H1 (cell line): ENCODE measurements at regions not wholly inside any gene's neighbourhood (a gene's known extent, or its start where the extent isn't known, plus 50 kb on each side); places are given as distances from the start of the nearest gene placed in this dataset.
A peak's percentile ranks its signal among the peaks of the same experiment; 100 is the strongest.

Experiments
- CTCF ChIA-PET: fragments of 300-600 bp; sonication (Branson Sonifier 250); formaldehyde crosslinking; loops from one replicate; lab custom pipeline; 2021; ENCODE audit not compliant: partially characterized antibody; lab: Charles Lee
- POLR2A ChIA-PET: fragments of 300-600 bp; sonication (Branson Sonifier 250); formaldehyde crosslinking; loops from one replicate; lab custom pipeline; 2021; ENCODE audit warnings: inconsistent platforms; ENCODE audit not compliant: partially characterized antibody; lab: Charles Lee
- DNase-seq, 2 experiments: peaks; one replicate each; pipeline versions ENCODE4 v3.0.0 to v3.0.0-alpha.2; 2010 to 2022; ENCODE audit warnings: low spot score in 2 of 2, low read depth in 1 of 2, mixed read lengths in 1 of 2
- FAIRE-seq: peaks from 2 replicates; lab custom pipeline; 2011; peaks lifted over from hg19 to GRCh38; lab: Jason Lieb, UNC
- H2AFZ ChIP-seq: 2 replicates; pipeline ENCODE4 v1.8.1; 2012; ENCODE audit warnings: low read length, inconsistent platforms
- H2AK5ac ChIP-seq: 2 replicates; pipeline ENCODE4 v1.6.1; 2013; ENCODE audit warnings: low read depth, low read length
- H2BK120ac ChIP-seq: replicated peaks from 2 replicates; pipeline ENCODE3; 2013; ENCODE audit warnings: low read depth, low read length, inconsistent platforms
- H2BK12ac ChIP-seq: 2 replicates; pipeline ENCODE4 v1.6.1; 2013; ENCODE audit warnings: low read depth, low read length
- H2BK15ac ChIP-seq: 2 replicates; pipeline ENCODE4 v1.6.1; 2013; ENCODE audit warnings: low read length
- H2BK20ac ChIP-seq: 2 replicates; pipeline ENCODE4 v1.6.1; 2013; ENCODE audit warnings: low read length
- H2BK5ac ChIP-seq: 2 replicates; pipeline ENCODE4 v1.6.1; 2013; ENCODE audit warnings: low read depth, low read length
- H3K14ac ChIP-seq: 2 replicates; pipeline ENCODE4 v1.6.1; 2013; ENCODE audit warnings: inconsistent platforms; ENCODE audit not compliant: insufficient read length
- H3K18ac ChIP-seq: 2 replicates; pipeline ENCODE4 v1.6.1; 2013; ENCODE audit warnings: low read length; ENCODE audit errors: extremely low read depth
- H3K23ac ChIP-seq: 2 replicates; pipeline ENCODE4 v1.6.1; 2013; ENCODE audit warnings: inconsistent platforms; ENCODE audit not compliant: insufficient read length
- H3K23me2 ChIP-seq: 2 replicates; pipeline ENCODE4 v1.6.1; 2013; ENCODE audit warnings: low read depth, low read length
- H3K27ac ChIP-seq: 2 replicates; pipeline ENCODE4 v1.6.1; 2011; ENCODE audit warnings: low read depth, low read length, inconsistent platforms
- H3K27me3 ChIP-seq, 4 experiments: replicated peaks in 1 of 4; 1 replicate in 1 of 4; 2 replicates in 3 of 4; pipeline versions ENCODE4 v1.6.1 to v1.8.1; 2011 to 2013; ENCODE audit warnings: low read length in 3 of 4, mild to moderate bottlenecking in 3 of 4, inconsistent platforms in 2 of 4, mixed read lengths in 2 of 4, moderate library complexity in 1 of 4; ENCODE audit not compliant: control insufficient read depth in 3 of 4, insufficient read depth in 3 of 4; ENCODE audit errors: extremely low read depth in 1 of 4
- H3K36me3 ChIP-seq, 4 experiments: 2 replicates each; pipeline versions ENCODE4 v1.6.1 to v1.8.1; 2011 to 2013; ENCODE audit warnings: mild to moderate bottlenecking in 4 of 4, low read length in 3 of 4, moderate library complexity in 2 of 4, control low read depth in 1 of 4, inconsistent platforms in 1 of 4; ENCODE audit not compliant: insufficient read depth in 4 of 4, control insufficient read depth in 2 of 4
- H3K4ac ChIP-seq: replicated peaks from 2 replicates; pipeline ENCODE3; 2013; ENCODE audit warnings: low read length, low read depth, mixed read lengths, inconsistent platforms; ENCODE audit not compliant: insufficient read length
- H3K4me1 ChIP-seq, 4 experiments: replicated peaks in 1 of 4; 1 replicate in 1 of 4; 2 replicates in 3 of 4; pipeline versions ENCODE4 v1.6.1 to v1.8.1; 2011 to 2013; ENCODE audit warnings: low read length in 3 of 4, inconsistent platforms in 2 of 4, mixed read lengths in 1 of 4; ENCODE audit not compliant: insufficient read depth in 4 of 4, control insufficient read depth in 3 of 4
- H3K4me2 ChIP-seq, 2 experiments: 2 replicates each; pipeline versions ENCODE4 v1.6.1 to v1.8.1; 2011 to 2013; ENCODE audit warnings: low read depth in 2 of 2, low read length in 2 of 2, control low read depth in 1 of 2, inconsistent platforms in 1 of 2, mild to moderate bottlenecking in 1 of 2; ENCODE audit not compliant: insufficient read depth in 1 of 2
- H3K4me3 ChIP-seq, 4 experiments: fragments of 200-600, 300-600 bp in 1 of 4; sonication (generic), shearing (Covaris generic), sonication (Bioruptor Twin) in 1 of 4; 2 replicates each; pipeline versions ENCODE4 v1.5.1 to v1.8.1; 2011 to 2016; ENCODE audit warnings: low read length in 4 of 4, low read depth in 3 of 4, control low read depth in 2 of 4, inconsistent platforms in 2 of 4, mild to moderate bottlenecking in 2 of 4, mixed read lengths in 1 of 4, moderate library complexity in 1 of 4; ENCODE audit not compliant: insufficient read depth in 2 of 4; ENCODE audit errors: extremely low read depth in 1 of 4
- H3K56ac ChIP-seq: replicated peaks from 2 replicates; pipeline ENCODE3; 2013; ENCODE audit warnings: low read depth, mild to moderate bottlenecking, mixed read lengths, low read length, inconsistent platforms; ENCODE audit not compliant: insufficient read length
- H3K79me1 ChIP-seq: 2 replicates; pipeline ENCODE4 v1.6.1; 2013; ENCODE audit warnings: low read depth, low read length, control low read depth
- H3K79me2 ChIP-seq, 2 experiments: 2 replicates each; pipeline versions ENCODE4 v1.6.1 to v1.8.1; 2012 to 2013; ENCODE audit warnings: low read length in 2 of 2, mild to moderate bottlenecking in 2 of 2, inconsistent platforms in 1 of 2; ENCODE audit not compliant: insufficient read depth in 2 of 2, control insufficient read depth in 1 of 2
- H3K9ac ChIP-seq, 4 experiments: replicated peaks in 1 of 4; 1 replicate in 1 of 4; 2 replicates in 3 of 4; pipeline versions ENCODE4 v1.6.1 to v1.8.1; 2011 to 2013; ENCODE audit warnings: low read depth in 3 of 4, low read length in 3 of 4, control low read depth in 2 of 4, mild to moderate bottlenecking in 2 of 4, moderate library complexity in 2 of 4, inconsistent platforms in 1 of 4; ENCODE audit errors: extremely low read depth in 1 of 4
- H3K9me3 ChIP-seq, 2 experiments: 2 replicates each; pipeline versions ENCODE4 v1.6.1 to v1.8.1; 2012 to 2013; ENCODE audit warnings: mild to moderate bottlenecking in 2 of 2, moderate library complexity in 2 of 2, control low read depth in 1 of 2, inconsistent platforms in 1 of 2, low read depth in 1 of 2, low read length in 1 of 2, mixed read lengths in 1 of 2; ENCODE audit not compliant: insufficient read depth in 2 of 2
- H4K20me1 ChIP-seq, 2 experiments: replicated peaks in 1 of 2; 2 replicates each; pipeline versions ENCODE3 to v1.8.1; 2011 to 2013; ENCODE audit warnings: inconsistent platforms in 2 of 2, low read length in 2 of 2, mild to moderate bottlenecking in 1 of 2; ENCODE audit not compliant: insufficient read depth in 2 of 2, control insufficient read depth in 1 of 2
- H4K5ac ChIP-seq: 2 replicates; pipeline ENCODE4 v1.6.1; 2013; ENCODE audit warnings: low read length, low read depth, mixed read lengths, inconsistent platforms; ENCODE audit not compliant: insufficient read length
- H4K8ac ChIP-seq: 2 replicates; pipeline ENCODE4 v1.8.0; 2013; ENCODE audit warnings: mild to moderate bottlenecking, moderate library complexity, low read length, inconsistent platforms; ENCODE audit not compliant: insufficient read depth; ENCODE audit errors: extremely low read depth
- H4K91ac ChIP-seq: replicated peaks from 2 replicates; pipeline ENCODE3; 2013; ENCODE audit warnings: low read length, mixed read lengths, inconsistent platforms; ENCODE audit not compliant: insufficient read length
- BCL11A ChIP-seq, 2 experiments: IDR thresholded peaks; one replicate each; pipeline ENCODE4 v1.6.1; 2011; ENCODE audit warnings: low read depth in 2 of 2, low read length in 2 of 2, mild to moderate bottlenecking in 2 of 2
- CTBP2 ChIP-seq: IDR thresholded peaks from 2 replicates; pipeline ENCODE4 v1.7.0; 2011; ENCODE audit warnings: borderline replicate concordance, mild to moderate bottlenecking, moderate library complexity, mixed read lengths, low read length; ENCODE audit not compliant: insufficient read depth, insufficient read length
- EGR1 ChIP-seq: IDR thresholded peaks from 2 replicates; pipeline ENCODE4 v1.6.1; 2011; ENCODE audit warnings: low read depth, low read length, borderline replicate concordance
- GABPA ChIP-seq: IDR thresholded peaks from 2 replicates; pipeline ENCODE4 v1.6.1; 2011; ENCODE audit warnings: mild to moderate bottlenecking, low read length, moderate library complexity, borderline replicate concordance; ENCODE audit not compliant: insufficient read depth
- GTF2F1 ChIP-seq: IDR thresholded peaks from 2 replicates; pipeline ENCODE4 v1.6.1; 2012; ENCODE audit warnings: low read depth, low read length, improper control_type of control experiment, borderline replicate concordance
- KDM5A ChIP-seq: fragments of 200-600 bp; IDR thresholded peaks from 2 replicates; pipeline ENCODE4 v1.7.1; 2012; ENCODE audit warnings: mild to moderate bottlenecking, low read length, inconsistent platforms, mixed read lengths
- NANOG ChIP-seq: IDR thresholded peaks from 2 replicates; pipeline ENCODE4 v1.6.1; 2011; ENCODE audit warnings: low read length, low read depth, mild to moderate bottlenecking, inconsistent platforms; ENCODE audit not compliant: insufficient read depth, poor library complexity, severe bottlenecking
- POLR2AphosphoS5 ChIP-seq: IDR thresholded peaks from 2 replicates; pipeline ENCODE4 v1.6.1; 2011; ENCODE audit warnings: low read depth, low read length
- RNF2 ChIP-seq: fragments of 200-900, 300-1000 bp; sonication (generic); IDR thresholded peaks from 2 replicates; pipeline ENCODE4 v1.7.1; 2016; ENCODE audit warnings: borderline replicate concordance, low read depth, mild to moderate bottlenecking, antibody characterized with exemption, low read length; ENCODE audit not compliant: poor library complexity, severe bottlenecking; ENCODE audit errors: missing control alignments
- YY1 ChIP-seq: IDR thresholded peaks from 2 replicates; pipeline ENCODE4 v1.6.1; 2011; ENCODE audit warnings: low read depth, mild to moderate bottlenecking, low read length
- WGBS, 2 experiments: shearing (Covaris generic) in 1 of 2; methylation state at CpG; one replicate each; pipeline versions ENCODE4 v1.1.6 to v1.1.7; 2013 to 2015; ENCODE audit warnings: low lambda C conversion rate in 2 of 2, mixed read lengths in 2 of 2, inconsistent platforms in 1 of 2, low coverage in 1 of 2, missing lambda C conversion rate in 1 of 2; ENCODE audit not compliant: insufficient replicate concordance in 2 of 2, insufficient coverage in 1 of 2, insufficient read length in 1 of 2; ENCODE audit errors: extremely low coverage in 1 of 2, missing lambda C conversion rate in 1 of 2; 5-methylcytosine and 5-hydroxymethylcytosine counted together

- Histone ChIP-seq H3K27me3 (no peaks in the 10 kb centered on the region), H2AK5ac (no peak overlapping the region), H3K9me3 (no peaks in the 10 kb centered on the region), H3K27ac (no peak overlapping the region), H4K91ac (peak overlapping the region; percentile 44), H4K5ac (peak overlapping the region; percentile 18), H3K23me2 (peaks cover 4% of the 10 kb centered on the region; the same call in 1 of the 2 replicates), H2AFZ (no peak overlapping the region), H4K8ac (no peak overlapping the region), H3K4ac (peak overlapping the region; percentile 65), H2BK12ac (no peak overlapping the region), H2BK5ac (0 out of 2 replicates have a peak overlapping the region, but pooled peaks have one; percentile 9), H3K23ac (no peak overlapping the region), H3K18ac (no peak overlapping the region; the same call in 1 of the 2 replicates), H2BK20ac (0 out of 2 replicates have a peak overlapping the region, but pooled peaks have one; percentile 36), H3K9ac (no peak overlapping the region), H3K79me1 (no peaks in the 10 kb centered on the region), H2BK15ac (no peak overlapping the region), H3K4me3 (peak overlapping the region in 1 of 4 experiments; percentile 37; a peak in 1 of 8 replicates), H3K56ac (no peak overlapping the region), H2BK120ac (peak overlapping the region; percentile 75), H3K4me2 (peak overlapping the region; percentile 50 to 60), H3K4me1 (peaks cover 3 to 18% (median 10%) of the 10 kb centered on the region in 4 experiments; a peak in 6 of 7 replicates), H3K79me2 (no peaks in the 10 kb centered on the region), H4K20me1 (no peaks in the 10 kb centered on the region), H3K14ac (no peak overlapping the region), H3K36me3 (no peaks in the 10 kb centered on the region)
- DNase-seq (no peak), FAIRE-seq (peak; percentile 82)
- CTCF ChIA-PET = interaction anchor here (0.6 to 2.1 kb wide), 3 partner anchors 9 to 19 kb away, joined by 3 to 5 read pairs (median 3); no protein-coding TSS in a partner anchor
- POLR2A ChIA-PET = interaction anchor here (1.0 kb wide), 1 partner anchor 48 kb away, joined by 3 read pairs; no protein-coding TSS in a partner anchor
- WGBS, 2 experiments = 37% methylated on average over 10 of the region's 10 CpGs; no CpG with 5 or more reads in 1 of the 2 experiments
- TF ChIP-seq POLR2AphosphoS5 = no peak
- TF ChIP-seq KDM5A = no peak
- TF ChIP-seq CTBP2 = no peak
- TF ChIP-seq BCL11A (IDR thresholded peaks at IDR 0.05; ENCODE audit: low read depth in 2 of 2, low read length in 2 of 2) = no peak
- no peak for TF ChIP-seq NANOG
- TF ChIP-seq RNF2 = no peak
- TF ChIP-seq EGR1 = no peak
- no peak for TF ChIP-seq GTF2F1
- no peak for TF ChIP-seq YY1
- no peak for TF ChIP-seq GABPA
Observed at GRCh38 chr12:24378548-24379407, 429.3 kb upstream of the SOX5 start.
